AG09309 (cell line): ENCODE measurements at regions not wholly inside any gene's neighbourhood (a gene's known extent, or its start where the extent isn't known, plus 50 kb on each side); places are given as distances from the start of the nearest gene placed in this dataset.

Experiments used
- DNase-seq: peaks from one replicate; pipeline ENCODE4 v3.0.0-alpha.2; 2010; ENCODE audit warnings: low read depth
- H3K4me3 ChIP-seq: 2 replicates; pipeline ENCODE4 v1.5.1; 2011; ENCODE audit warnings: mild to moderate bottlenecking, low read depth, low read length, moderate library complexity; ENCODE audit not compliant: control insufficient read depth
- TF ChIP-seq, protein P1 (sequence below): IDR thresholded peaks from 2 replicates; pipeline ENCODE4 v1.5.1; 2011; ENCODE audit warnings: mild to moderate bottlenecking, low read depth, low read length, inconsistent platforms; ENCODE audit not compliant: insufficient read depth, control insufficient read depth; ENCODE audit errors: missing control alignments

DNA sequence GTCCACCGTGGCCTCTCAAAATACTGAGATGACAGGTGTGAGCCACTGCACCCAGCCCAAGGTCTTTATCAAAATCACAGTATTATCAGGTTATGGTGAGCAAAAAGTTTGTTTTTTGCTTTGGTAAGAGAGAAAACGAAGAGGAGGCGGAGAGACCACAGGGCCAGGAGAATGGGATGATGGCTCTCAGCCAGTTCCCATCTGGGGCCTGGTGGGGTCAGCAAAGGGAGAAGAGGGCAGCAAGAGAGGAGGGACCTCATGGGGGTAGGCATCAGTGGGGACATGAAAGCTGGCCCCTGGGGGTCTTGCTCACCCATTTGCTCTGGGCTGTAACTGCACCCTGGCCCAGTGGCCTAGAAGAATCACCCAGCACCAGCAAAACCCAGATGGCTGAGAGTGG is 190.2 kb downstream of the SHANK2 start:
- no peak overlapping the region for H3K4me3 ChIP-seq
- TF ChIP-seq, protein P1, sequence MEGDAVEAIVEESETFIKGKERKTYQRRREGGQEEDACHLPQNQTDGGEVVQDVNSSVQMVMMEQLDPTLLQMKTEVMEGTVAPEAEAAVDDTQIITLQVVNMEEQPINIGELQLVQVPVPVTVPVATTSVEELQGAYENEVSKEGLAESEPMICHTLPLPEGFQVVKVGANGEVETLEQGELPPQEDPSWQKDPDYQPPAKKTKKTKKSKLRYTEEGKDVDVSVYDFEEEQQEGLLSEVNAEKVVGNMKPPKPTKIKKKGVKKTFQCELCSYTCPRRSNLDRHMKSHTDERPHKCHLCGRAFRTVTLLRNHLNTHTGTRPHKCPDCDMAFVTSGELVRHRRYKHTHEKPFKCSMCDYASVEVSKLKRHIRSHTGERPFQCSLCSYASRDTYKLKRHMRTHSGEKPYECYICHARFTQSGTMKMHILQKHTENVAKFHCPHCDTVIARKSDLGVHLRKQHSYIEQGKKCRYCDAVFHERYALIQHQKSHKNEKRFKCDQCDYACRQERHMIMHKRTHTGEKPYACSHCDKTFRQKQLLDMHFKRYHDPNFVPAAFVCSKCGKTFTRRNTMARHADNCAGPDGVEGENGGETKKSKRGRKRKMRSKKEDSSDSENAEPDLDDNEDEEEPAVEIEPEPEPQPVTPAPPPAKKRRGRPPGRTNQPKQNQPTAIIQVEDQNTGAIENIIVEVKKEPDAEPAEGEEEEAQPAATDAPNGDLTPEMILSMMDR: no peak

DNA sequence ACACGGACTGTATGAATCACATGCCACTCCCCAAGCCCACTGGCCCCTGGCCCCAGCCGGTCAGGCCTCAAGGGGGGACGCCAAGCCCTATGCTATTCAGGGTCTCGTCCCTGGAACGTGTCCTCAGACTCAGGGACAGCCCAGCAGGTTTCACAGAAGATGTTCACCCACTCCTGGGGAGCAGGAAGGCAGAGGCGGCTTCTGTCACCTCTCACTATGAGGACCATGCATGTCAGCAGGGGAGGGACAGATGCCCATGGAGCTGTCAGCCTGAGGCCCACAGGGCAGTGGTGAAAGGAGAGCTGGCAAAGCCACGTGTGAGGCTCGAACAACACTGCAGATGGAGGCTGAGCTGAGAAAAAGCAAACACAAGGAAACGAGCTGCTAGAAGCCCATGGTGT is 192.0 kb downstream of the SHANK2 start:
- no peak overlapping the region for H3K4me3 ChIP-seq
- DNase-seq: no peak
- TF ChIP-seq, protein P1: no peak

More for the DNA sequence above, 190.2 kb downstream of the SHANK2 start:
- no peak for DNase-seq

DNA sequence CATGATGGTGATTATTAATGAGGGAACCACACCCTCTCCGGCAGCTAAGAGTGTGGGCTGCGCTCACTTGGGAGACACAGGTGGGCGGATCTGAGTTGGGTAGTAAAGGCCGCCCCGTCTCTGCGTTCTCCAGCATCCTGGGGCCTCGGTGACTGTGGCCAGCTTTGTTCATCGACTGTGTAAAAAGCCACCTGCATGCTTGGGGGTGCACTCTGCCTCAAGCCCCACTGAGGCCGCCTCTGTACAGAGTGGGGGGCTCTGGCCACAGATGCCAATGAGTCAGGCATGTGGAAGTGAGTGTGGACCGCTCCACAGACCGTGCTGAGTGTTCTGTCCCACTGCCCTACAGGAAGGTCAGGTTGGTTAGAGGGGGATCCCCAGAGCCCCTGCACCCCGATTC is 192.7 kb downstream of the SHANK2 start:
- no peak overlapping the region for H3K4me3 ChIP-seq
- TF ChIP-seq, protein P1: no peak
- DNase-seq: no peak

DNA sequence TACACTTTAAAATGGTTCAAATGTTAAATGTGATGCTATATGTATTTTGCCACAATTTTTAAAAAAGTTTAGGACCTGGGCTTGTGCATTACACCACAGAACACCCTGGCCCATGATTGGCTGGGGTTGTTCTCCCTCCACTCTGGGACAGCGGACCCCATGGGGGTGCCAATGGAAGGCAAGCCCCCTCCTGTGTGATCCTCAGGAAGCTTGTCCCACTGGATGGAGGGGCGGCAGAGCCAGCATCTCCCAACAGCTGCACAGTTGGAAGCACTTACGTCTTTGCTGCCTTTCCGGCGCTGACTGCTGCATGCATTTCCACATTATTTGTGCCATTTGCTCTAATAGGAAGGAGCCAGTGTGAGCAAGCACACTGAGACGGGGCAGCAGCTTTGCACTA is 196.5 kb downstream of the SHANK2 start:
- no peak overlapping the region for H3K4me3 ChIP-seq
- DNase-seq: no peak
- TF ChIP-seq, protein P1: no peak
